ENCODE measurements at regions not wholly inside any gene's neighbourhood (a gene's known extent, or its start where the extent isn't known, plus 50 kb on each side); places are given as distances from the start of the nearest gene placed in this dataset.
"Not testable (repeated sequence)": the region's sequence is repeated elsewhere in the genome, so short reads cannot be mapped to it uniquely, and the experiment has no call there.

DNA sequence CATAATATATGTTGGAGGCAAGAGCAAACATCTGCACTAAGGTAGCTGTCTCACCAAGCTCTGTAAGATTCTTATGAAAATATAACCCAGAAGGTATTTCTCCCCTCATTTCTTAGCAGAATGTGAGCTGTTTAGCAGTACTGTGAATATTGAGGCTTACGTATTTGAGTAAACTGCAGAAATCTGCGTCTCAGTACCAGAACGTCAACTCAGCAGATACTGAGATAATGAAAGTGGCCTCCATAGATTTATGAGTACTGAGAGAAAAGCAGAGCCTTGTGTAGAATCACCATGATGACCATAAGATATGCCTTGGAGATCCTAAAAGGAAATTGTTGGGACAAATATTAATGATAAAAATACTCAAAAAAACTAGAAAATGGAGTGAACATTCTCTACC is 296.7 kb upstream of the TECRL start:
- POLR2A ChIA-PET (ENCODE audit: low non-redundant PET) = no interaction called here
- CTCF ChIA-PET = no interaction called here
- DNase-seq (ENCODE audit: low spot score) = no peak
- TF ChIP-seq, protein P1, sequence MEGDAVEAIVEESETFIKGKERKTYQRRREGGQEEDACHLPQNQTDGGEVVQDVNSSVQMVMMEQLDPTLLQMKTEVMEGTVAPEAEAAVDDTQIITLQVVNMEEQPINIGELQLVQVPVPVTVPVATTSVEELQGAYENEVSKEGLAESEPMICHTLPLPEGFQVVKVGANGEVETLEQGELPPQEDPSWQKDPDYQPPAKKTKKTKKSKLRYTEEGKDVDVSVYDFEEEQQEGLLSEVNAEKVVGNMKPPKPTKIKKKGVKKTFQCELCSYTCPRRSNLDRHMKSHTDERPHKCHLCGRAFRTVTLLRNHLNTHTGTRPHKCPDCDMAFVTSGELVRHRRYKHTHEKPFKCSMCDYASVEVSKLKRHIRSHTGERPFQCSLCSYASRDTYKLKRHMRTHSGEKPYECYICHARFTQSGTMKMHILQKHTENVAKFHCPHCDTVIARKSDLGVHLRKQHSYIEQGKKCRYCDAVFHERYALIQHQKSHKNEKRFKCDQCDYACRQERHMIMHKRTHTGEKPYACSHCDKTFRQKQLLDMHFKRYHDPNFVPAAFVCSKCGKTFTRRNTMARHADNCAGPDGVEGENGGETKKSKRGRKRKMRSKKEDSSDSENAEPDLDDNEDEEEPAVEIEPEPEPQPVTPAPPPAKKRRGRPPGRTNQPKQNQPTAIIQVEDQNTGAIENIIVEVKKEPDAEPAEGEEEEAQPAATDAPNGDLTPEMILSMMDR (conservative IDR thresholded peaks at IDR 0.05; ENCODE audit: low read depth) = no peak
- H3K27ac ChIP-seq = no peak overlapping the region

DNA sequence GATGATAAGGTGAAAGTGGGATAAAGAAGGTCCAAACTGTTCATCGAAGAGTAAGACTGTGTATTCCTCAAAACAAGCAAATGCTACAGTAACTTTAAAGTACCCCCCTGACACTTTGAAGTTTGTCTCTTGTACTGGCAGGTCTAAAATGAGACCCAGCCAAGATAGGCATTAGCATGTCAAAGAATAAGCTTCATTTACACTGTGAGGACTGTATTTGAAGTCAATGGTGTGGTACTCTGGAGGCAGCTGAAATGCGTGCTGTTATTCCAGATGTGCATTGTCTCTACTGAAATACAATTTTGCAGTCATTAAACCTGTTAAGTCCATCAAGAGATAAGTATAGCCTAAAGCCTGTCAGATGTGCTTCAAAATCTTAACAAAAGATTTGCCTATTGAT is 288.9 kb upstream of the TECRL start:
- ChIA-PET CTCF (no interaction called here), POLR2A (ENCODE audit: low non-redundant PET) (no interaction called here)
- no peak for DNase-seq (ENCODE audit: low spot score)
- TF ChIP-seq, protein P1 (conservative IDR thresholded peaks at IDR 0.05; ENCODE audit: low read depth) = no peak
- no peak overlapping the region for H3K27ac ChIP-seq

DNA sequence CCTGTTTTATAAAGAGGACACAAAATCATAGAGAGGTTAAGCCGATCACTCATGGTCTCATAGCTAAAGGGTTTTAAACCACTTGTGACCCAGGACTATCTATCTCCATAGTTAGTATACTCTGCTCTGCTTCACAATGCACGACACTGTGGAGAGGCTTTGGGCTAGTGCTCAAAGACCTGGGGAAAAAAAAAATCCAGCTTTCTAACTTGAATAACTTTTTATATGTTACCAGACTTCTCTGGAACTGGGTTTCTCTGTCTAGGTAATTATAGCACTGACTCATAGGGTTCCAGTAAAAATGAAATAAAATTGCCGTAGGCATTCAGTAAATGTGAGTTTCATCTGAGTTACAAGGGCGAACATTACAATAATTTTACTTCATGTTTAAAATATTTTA is 273.7 kb upstream of the TECRL start:
- TF ChIP-seq, protein P1 (conservative IDR thresholded peaks at IDR 0.05; ENCODE audit: low read depth) = no peak
- DNase-seq (ENCODE audit: low spot score) = no peak
- H3K27ac ChIP-seq = no peak overlapping the region
- ChIA-PET POLR2A (ENCODE audit: low non-redundant PET) (no interaction called here), CTCF (no interaction called here)

DNA sequence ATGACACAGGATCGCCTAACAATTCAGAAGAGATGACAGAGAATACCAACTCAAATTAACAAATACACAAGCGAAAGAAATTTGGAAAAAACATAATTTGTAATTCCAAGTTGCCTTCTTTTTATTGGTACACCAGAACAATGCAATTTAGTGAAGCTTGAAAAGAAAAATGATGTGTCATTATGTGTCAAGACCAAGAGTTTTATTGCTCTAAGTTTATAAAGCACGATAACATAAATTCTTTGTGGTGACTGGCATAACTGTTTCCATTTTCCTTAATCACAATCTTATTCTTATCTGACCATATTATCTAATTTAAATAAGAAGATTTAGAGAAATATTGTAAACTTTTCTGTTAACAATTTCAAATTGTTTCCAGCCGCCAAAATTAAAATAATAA is 273.2 kb upstream of the TECRL start:
- CTCF ChIA-PET = no interaction called here
- no peak for DNase-seq (ENCODE audit: low spot score)
- POLR2A ChIA-PET (ENCODE audit: low non-redundant PET) = no interaction called here
- H3K27ac ChIP-seq = no peak overlapping the region
- TF ChIP-seq, protein P1 (conservative IDR thresholded peaks at IDR 0.05; ENCODE audit: low read depth) = no peak

DNA sequence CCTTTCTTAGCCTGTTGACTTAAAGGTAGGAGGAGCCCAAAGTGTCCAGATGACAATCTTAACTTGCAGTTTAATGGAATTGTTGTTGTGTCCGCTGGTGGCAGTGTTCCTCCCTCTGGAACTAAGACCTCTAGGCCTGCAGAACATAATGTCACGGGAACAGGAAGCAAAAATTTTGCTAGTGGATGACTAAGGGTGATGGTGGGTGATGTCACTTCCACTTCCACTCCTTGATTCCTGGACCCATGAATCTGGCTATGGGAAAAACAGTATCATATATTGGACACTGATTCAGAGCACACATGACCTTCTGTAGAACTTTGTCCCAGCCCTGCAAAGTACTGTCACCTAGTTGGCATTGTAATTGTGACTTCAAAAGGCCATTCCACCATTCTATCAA is 263.9 kb upstream of the TECRL start:
- CTCF ChIA-PET; DNase-seq (ENCODE audit: low spot score); H3K27ac ChIP-seq; POLR2A ChIA-PET (ENCODE audit: low non-redundant PET): not testable (repeated sequence)

DNA sequence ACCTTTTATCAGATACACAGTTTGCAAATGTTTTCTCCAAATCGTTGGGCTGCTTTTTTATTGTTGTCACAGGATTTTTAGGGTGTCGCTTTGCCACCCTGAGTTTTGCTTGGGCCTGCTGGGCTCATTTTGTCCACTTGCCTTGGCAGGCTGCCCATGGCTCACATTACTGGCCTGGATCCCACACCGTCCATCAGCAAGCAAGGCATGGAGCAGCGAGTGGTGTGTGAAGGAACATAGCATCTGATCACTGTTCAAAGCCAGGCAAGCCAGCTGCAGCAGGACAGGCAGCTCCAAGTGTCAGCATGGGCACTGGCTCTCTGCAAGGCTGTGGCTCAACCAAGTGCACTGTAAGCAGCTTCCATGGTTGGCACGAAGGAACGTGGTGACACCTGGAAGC is 261.4 kb upstream of the TECRL start:
- CTCF ChIA-PET = interaction anchor here (0.6 to 1.1 kb wide), 2 partner anchors 111 to 128 kb away, joined by 3 read pairs; no protein-coding TSS in a partner anchor
- POLR2A ChIA-PET (ENCODE audit: low non-redundant PET) = no interaction called here
- H3K27ac ChIP-seq = no peak overlapping the region

DNA sequence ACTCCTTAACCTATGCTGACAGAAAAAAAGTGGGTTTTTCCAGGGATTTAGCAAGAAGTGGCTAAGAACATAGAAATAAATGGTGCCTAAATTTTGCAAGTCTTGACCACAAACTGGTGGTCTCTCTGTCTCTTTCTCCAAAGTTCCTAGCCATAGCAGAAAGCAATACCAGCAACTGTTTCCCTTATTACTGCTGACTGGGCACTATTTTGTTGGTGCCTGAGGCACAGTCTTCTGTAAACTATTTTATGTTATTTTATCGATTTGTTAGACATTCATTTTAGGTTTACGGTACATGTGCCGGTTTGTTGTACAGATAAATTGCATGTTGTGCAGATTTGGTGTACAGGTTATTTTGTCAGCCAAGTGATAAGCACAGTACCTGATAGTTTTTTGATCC is 234.6 kb upstream of the TECRL start:
- POLR2A ChIA-PET (ENCODE audit: low non-redundant PET) = no interaction called here
- DNase-seq (ENCODE audit: low spot score) = no peak
- CTCF ChIA-PET = no interaction called here
- TF ChIP-seq, protein P1 (conservative IDR thresholded peaks at IDR 0.05; ENCODE audit: low read depth) = no peak
- H3K27ac ChIP-seq = no peak overlapping the region

More for the DNA sequence above, 261.4 kb upstream of the TECRL start:
- DNase-seq (ENCODE audit: low spot score) = no peak
- TF ChIP-seq, protein P1 (conservative IDR thresholded peaks at IDR 0.05; ENCODE audit: low read depth) = no peak

Measured in RWPE1 (cell line).